PC-3 (cell line): ENCODE measurements at regions not wholly inside any gene's neighbourhood (a gene's known extent, or its start where the extent isn't known, plus 50 kb on each side); places are given as distances from the start of the nearest gene placed in this dataset.

Experiments
- ATAC-seq: fragments of 200-7000 bp; cut with Tn5 transposase; 2 replicates; pipeline ENCODE4 v1.9.1; 2020; ENCODE audit warnings: mild to moderate bottlenecking, moderate library complexity
- BruUV-seq: library from RNA; stranded (reverse); fragments of 400-500 nt; replicated peaks from 2 replicates; lab custom pipeline; 2021; lab: Mats Ljungman, UMichigan
- CTCF ChIA-PET: fragments of 300-600 bp; sonication (Branson Sonifier 250); formaldehyde crosslinking; loops from one replicate; lab custom pipeline; 2022; ENCODE audit warnings: antibody characterized with exemption; lab: Charles Lee
- POLR2A ChIA-PET: fragments of 300-600 bp; sonication (Branson Sonifier 250); formaldehyde crosslinking; loops from one replicate; lab custom pipeline; 2022; ENCODE audit warnings: antibody characterized with exemption; ENCODE audit not compliant: unreplicated experiment; lab: Charles Lee
- DNase-seq: peaks from one replicate; pipeline ENCODE4 v3.0.0-alpha.2; 2015
- H2AFZ ChIP-seq: fragments of 300-600 bp; sonication (generic); 2 replicates; pipeline ENCODE4 v1.6.0; 2016; ENCODE audit warnings: antibody characterized with exemption, low read length
- H3F3A ChIP-seq: fragments of 300-600 bp; sonication (generic); one replicate; pipeline ENCODE4 v1.6.0; 2017; ENCODE audit warnings: antibody characterized with exemption, low read length, control low read depth, mild to moderate bottlenecking; ENCODE audit not compliant: unreplicated experiment
- H3K27ac ChIP-seq: fragments of 300-600 bp; sonication (generic); 2 replicates; pipeline ENCODE4 v1.5.1; 2016; ENCODE audit warnings: mild to moderate bottlenecking, low read length
- H3K27me3 ChIP-seq: fragments of 300-600 bp; sonication (generic); 2 replicates; pipeline ENCODE4 v1.6.1; 2016; ENCODE audit warnings: low read length, mixed read lengths
- H3K36me3 ChIP-seq: fragments of 300-600 bp; sonication (generic); 2 replicates; pipeline ENCODE4 v1.6.1; 2016; ENCODE audit warnings: low read depth, mixed run types, low read length, mixed read lengths
- H3K4me1 ChIP-seq: fragments of 300-600 bp; sonication (generic); 2 replicates; pipeline ENCODE4 v1.5.1; 2016; ENCODE audit warnings: low read length; ENCODE audit not compliant: insufficient read depth
- H3K4me2 ChIP-seq: fragments of 300-600 bp; sonication (generic); 2 replicates; pipeline ENCODE4 v1.6.0; 2016; ENCODE audit warnings: low read length
- H3K4me3 ChIP-seq: fragments of 300-600 bp; sonication (generic); 2 replicates; pipeline ENCODE4 v1.5.1; 2016; ENCODE audit warnings: mild to moderate bottlenecking, low read length, mixed read lengths
- H3K79me2 ChIP-seq: fragments of 300-600 bp; sonication (generic); 2 replicates; pipeline ENCODE4 v1.6.1; 2017; ENCODE audit warnings: low read length, mixed read lengths
- H3K9ac ChIP-seq: fragments of 300-600 bp; sonication (generic); 2 replicates; pipeline ENCODE4 v1.6.0; 2016; ENCODE audit warnings: mild to moderate bottlenecking, low read length
- H3K9me2 ChIP-seq: fragments of 300-600 bp; sonication (generic); replicated peaks from 2 replicates; pipeline ENCODE4 v1.6.1; 2016; ENCODE audit warnings: mixed run types, low read length, mixed read lengths
- H3K9me3 ChIP-seq: fragments of 300-600 bp; sonication (generic); 2 replicates; pipeline ENCODE4 v1.6.1; 2016; ENCODE audit warnings: low read length, mixed read lengths
- H4K20me1 ChIP-seq: fragments of 300-600 bp; sonication (generic); 2 replicates; pipeline ENCODE4 v1.6.1; 2016; ENCODE audit warnings: low read length, mixed read lengths
- EZH2 ChIP-seq: fragments of 300-600 bp; sonication (generic); IDR thresholded peaks from one replicate; pipeline ENCODE4 v1.6.1; 2017; ENCODE audit warnings: antibody characterized with exemption, mild to moderate bottlenecking, low read length; ENCODE audit not compliant: unreplicated experiment
- EZH2phosphoT487 ChIP-seq: fragments of 300-600 bp; sonication (generic); IDR thresholded peaks from 2 replicates; pipeline ENCODE4 v1.6.1; 2018; ENCODE audit warnings: mild to moderate bottlenecking, antibody characterized with exemption, low read length, borderline replicate concordance
- intact Hi-C: fragments of 100-400 bp; cut with micrococcal nuclease; formaldehyde crosslinking; loops from 2 replicates; pipeline ENCODE4 v1.9.0; 2023
- TF ChIP-seq, protein P1 (sequence below): fragments of 300-600 bp; sonication (generic); conservative IDR thresholded peaks from 2 replicates; pipeline ENCODE4 v1.5.1; 2017; ENCODE audit warnings: antibody characterized with exemption, low read depth, mild to moderate bottlenecking, low read length

DNA sequence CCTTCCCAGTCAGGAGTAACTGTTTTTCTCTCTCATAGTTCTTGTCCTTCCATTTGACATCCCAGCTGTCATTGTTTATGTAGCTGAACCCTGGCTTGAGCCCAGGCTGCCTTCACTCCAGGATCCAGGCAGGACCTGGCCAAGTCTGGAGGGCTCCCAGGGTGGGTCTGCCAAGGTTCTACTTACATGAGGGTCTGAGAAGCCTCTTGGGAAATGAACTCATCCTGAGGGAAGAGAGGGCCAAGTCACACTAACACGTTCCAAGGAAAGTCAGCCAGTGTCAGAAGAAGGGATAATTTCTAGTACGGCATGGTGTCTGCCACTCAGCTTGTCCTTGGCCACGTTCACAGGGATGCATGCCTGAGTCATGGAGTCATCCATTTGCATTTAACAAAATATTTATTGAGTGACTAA lies 54.8 kb upstream of the SRD5A3 start:
- no peak for DNase-seq
- Histone ChIP-seq H3K27ac (no peak overlapping the region), H3K36me3 (no peaks in the 10 kb centered on the region), H3F3A (no peaks in the 10 kb centered on the region), H3K27me3 (no peaks in the 10 kb centered on the region), H3K9me3 (no peaks in the 10 kb centered on the region), H2AFZ (no peak overlapping the region), H3K9me2 (no peaks in the 10 kb centered on the region), H3K4me1 (no peaks in the 10 kb centered on the region), H3K79me2 (no peaks in the 10 kb centered on the region), H3K4me3 (no peak overlapping the region), H3K9ac (no peak overlapping the region), H3K4me2 (no peak overlapping the region), H4K20me1 (no peaks in the 10 kb centered on the region)
- TF ChIP-seq EZH2phosphoT487 (no peak), EZH2 (no peak)
- TF ChIP-seq, protein P1, sequence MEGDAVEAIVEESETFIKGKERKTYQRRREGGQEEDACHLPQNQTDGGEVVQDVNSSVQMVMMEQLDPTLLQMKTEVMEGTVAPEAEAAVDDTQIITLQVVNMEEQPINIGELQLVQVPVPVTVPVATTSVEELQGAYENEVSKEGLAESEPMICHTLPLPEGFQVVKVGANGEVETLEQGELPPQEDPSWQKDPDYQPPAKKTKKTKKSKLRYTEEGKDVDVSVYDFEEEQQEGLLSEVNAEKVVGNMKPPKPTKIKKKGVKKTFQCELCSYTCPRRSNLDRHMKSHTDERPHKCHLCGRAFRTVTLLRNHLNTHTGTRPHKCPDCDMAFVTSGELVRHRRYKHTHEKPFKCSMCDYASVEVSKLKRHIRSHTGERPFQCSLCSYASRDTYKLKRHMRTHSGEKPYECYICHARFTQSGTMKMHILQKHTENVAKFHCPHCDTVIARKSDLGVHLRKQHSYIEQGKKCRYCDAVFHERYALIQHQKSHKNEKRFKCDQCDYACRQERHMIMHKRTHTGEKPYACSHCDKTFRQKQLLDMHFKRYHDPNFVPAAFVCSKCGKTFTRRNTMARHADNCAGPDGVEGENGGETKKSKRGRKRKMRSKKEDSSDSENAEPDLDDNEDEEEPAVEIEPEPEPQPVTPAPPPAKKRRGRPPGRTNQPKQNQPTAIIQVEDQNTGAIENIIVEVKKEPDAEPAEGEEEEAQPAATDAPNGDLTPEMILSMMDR = no peak
- ATAC-seq = no peak
- CTCF ChIA-PET = no interaction called here
- no TSS peak for BruUV-seq
- intact Hi-C loops = no loop called here
- POLR2A ChIA-PET = no interaction called here

DNA sequence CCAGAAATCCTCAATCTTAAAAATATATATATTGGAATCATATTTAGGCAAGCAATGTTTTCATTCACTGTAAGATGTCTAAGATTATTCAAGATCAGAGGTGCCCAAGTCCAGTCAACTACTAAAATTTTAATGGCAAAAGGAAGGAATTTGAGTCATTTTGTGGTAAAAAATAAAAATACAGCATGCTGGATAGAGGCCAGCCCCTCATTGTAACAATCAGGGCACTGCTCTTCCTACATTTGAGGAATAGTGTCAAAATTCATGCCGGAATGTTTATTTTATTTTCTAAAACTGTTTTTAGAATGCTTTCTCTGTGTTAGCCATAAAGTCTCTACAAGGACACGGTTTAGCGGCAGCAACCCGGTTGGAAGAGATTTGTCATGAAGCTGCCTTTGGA lies 49.9 kb upstream of the SRD5A3 start:
- no TSS peak for BruUV-seq
- ATAC-seq (peak; percentile 27; the same call in 1 of the 2 replicates), DNase-seq (no peak)
- POLR2A ChIA-PET = interaction anchor here (0.6 kb wide), 1 partner anchor 12 kb away, joined by 4 read pairs; no protein-coding TSS in a partner anchor
- no peaks in the 10 kb centered on the region for H3F3A ChIP-seq
- no peaks in the 10 kb centered on the region for H3K36me3 ChIP-seq
- CTCF ChIA-PET = no interaction called here
- H3K9me3 ChIP-seq = no peaks in the 10 kb centered on the region
- no peak overlapping the region for H3K9ac ChIP-seq
- H3K79me2 ChIP-seq = no peaks in the 10 kb centered on the region
- no peak overlapping the region for H3K4me2 ChIP-seq
- peaks cover 11% of the 10 kb centered on the region for H3K4me1 ChIP-seq
- no peaks in the 10 kb centered on the region for H3K27me3 ChIP-seq
- no peak overlapping the region for H3K27ac ChIP-seq
- H3K4me3 ChIP-seq = no peak overlapping the region
- no peak overlapping the region for H2AFZ ChIP-seq
- intact Hi-C loops = no loop called here
- no peak for TF ChIP-seq EZH2
- TF ChIP-seq EZH2phosphoT487 = no peak
- TF ChIP-seq, protein P1 = no peak
- H3K9me2 ChIP-seq = no peaks in the 10 kb centered on the region
- H4K20me1 ChIP-seq = no peaks in the 10 kb centered on the region
